Glomerular visceral epithelial cell (primary cell): ENCODE measurements at regions not wholly inside any gene's neighbourhood (a gene's known extent, or its start where the extent isn't known, plus 50 kb on each side); places are given as distances from the start of the nearest gene placed in this dataset.
"Not testable (repeated sequence)": the region's sequence is repeated elsewhere in the genome, so short reads cannot be mapped to it uniquely, and the experiment has no call there.

Experiments used
- DNase-seq: peaks from one replicate; pipeline ENCODE4 v3.0.0-alpha.2; 2016; ENCODE audit errors: extremely low spot score

DNA sequence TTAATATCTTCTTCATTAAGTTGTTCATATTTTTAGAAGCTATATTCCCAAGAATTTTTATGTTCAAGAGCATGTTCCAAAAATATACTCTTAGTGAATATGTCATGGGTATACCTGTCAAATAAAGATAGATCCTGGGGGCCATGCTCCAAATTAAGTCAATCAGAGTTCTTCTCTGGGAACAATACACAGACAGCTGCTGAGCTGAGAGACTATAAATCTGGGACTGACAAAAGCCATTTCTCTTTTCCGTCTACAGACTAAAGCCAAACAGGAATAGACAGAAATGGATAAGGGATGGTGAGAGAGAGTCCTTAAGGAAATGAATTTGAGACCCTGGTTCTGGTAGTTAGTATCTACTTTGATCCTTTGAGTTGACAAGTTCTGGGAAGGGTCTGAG lies 465.1 kb upstream of the RASGRP1 start:
- no peak for DNase-seq

- no peak for DNase-seq
These were observed 465.9 kb upstream of the RASGRP1 start for GRCh38 chr15:39030291-39031070.

DNA sequence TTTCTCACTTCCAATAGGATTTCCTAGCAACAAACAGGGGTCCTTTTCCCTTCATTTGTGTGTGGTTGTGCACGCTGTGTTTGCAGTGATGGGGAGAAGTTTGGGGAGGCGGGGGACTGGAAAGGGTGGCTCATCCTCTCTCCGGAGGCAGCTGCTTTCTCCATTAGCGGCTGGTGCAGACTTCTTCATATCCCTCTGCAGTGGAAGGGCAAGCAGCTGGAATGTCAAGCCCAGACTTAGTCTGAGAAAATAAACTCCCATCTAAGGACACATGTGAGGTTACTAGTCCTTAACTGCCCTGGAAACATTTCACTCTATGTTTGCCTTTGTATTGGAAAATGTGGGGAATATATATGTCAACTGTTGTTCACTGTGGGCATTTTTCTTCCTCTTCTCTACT lies 467.0 kb upstream of the RASGRP1 start:
- DNase-seq = no peak

DNA sequence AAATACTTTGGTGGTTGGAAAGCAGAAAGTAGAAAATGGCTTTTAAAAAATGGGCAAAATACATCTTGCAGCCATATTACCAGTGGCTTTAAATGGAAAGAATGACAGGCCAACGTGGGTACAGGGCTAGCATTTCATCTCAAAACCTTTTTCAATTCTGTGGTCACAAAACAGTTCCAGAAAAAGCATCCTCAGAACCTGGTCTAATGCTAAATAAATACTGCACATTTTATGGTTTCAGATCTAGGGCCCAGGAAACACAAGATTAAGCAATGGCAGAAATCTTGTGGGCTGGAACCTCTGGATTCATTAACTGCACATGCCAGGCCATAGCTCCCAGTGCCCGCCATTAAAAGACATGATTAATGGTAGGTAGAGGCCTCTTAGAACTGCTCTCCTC lies 470.2 kb upstream of the RASGRP1 start:
- no peak for DNase-seq

DNA sequence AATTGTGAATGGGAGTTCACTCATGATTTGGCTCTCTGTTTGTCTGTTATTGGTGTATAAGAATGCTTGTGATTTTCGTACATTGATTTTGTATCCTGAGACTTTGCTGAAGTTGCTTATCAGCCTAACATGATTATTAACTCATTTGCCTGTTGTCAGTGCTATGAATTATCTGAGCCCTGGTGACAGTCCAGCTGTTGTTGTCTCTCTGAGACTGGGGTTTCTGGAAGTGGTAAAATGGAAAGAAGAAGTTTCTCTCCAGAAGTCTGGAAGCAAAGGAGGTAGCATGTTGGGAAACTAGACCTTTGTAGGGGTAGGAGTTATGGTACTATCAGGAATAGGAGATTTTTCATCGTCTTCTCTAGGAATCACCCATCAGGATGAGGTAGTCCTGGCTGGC lies 473.0 kb upstream of the RASGRP1 start:
- not testable (repeated sequence) for DNase-seq

GRCh38 chr15:39040861-39041260 lies 476.2 kb upstream of the RASGRP1 start:
- DNase-seq = no peak

DNA sequence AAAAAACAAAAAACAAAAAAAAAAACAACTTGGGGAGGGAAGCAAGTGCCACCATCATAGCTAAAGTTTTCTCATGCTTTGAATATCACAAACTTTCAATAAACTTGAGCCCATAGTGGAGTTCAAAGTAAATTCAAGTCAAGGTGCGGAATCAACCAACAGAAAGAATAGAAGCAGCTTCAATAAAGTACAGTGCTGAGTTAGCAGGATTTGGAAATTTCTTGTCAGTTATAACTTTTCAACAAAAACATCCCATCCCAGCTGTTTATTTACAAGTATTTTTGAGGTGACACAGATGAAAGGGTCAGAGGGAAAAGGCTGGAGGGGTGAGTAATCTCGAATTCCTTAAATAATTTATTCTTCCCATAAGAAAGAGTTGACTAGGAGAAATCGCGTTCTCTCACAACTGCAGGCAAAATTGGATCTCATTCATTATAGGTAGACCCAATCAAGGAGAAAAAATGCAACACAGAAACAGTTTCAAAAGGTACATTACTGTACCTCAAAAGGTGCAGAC lies 477.4 kb upstream of the RASGRP1 start:
- no peak for DNase-seq

DNA sequence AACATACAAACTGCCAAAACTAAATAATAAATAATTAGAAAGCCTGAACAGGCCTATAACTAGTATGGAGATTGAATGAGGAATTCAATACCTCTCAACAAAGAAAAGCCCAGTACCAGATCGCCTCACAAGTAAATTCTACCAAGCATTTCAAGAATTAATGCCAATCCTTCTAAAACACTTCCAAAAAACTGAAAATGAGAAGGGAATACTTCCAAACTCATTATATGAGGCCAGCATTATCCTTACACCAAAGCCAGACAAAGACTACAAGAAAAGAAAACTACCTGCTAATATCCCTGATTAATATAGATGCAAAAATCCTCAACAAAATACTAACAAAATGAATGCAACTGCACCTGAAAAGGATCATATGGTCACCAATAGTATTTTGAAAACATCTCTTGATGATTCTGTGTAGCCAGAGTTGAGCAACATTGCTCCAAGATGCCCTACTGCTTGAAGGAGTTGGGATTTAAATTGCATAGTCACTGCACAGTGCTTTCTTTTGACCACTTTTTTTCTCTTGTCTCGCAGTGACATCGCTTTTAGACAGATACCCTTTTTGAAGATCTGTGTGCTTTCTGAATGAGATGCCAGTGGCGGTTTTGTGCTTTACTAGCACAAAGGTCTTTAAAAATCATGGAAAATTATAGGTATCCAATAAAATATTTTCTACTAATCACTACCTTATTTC lies 487.2 kb upstream of the RASGRP1 start:
- no peak for DNase-seq

DNA sequence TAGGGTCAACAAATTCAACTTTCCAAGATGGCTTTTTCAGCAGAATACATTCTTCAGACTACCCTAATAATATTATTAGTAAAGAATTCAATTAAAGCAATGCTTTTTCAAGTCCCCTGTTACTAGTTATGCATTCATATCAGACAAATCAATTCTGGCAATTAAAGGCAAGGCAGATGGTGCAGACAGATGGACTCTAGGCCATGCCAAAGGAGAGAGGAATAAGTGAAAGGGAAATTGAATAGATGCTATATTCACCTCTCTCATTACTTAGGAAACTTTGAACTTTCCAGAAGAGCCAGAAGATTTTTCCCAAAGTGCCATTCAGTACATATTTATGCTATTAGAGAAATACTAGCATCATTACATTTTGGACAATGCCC lies 487.7 kb upstream of the RASGRP1 start:
- no peak for DNase-seq

GRCh38 chr15:39053480-39053879 lies 488.9 kb upstream of the RASGRP1 start:
- DNase-seq = no peak

- no peak for DNase-seq
These were observed 489.6 kb upstream of the RASGRP1 start for GRCh38 chr15:39054128-39054732.

GRCh38 chr15:39056357-39056756 lies 491.7 kb upstream of the RASGRP1 start:
- DNase-seq = no peak

- no peak for DNase-seq
These were observed 493.9 kb upstream of the RASGRP1 start for GRCh38 chr15:39058351-39059131.

GRCh38 chr15:39059917-39060316 lies 495.3 kb upstream of the RASGRP1 start:
- DNase-seq = no peak

DNA sequence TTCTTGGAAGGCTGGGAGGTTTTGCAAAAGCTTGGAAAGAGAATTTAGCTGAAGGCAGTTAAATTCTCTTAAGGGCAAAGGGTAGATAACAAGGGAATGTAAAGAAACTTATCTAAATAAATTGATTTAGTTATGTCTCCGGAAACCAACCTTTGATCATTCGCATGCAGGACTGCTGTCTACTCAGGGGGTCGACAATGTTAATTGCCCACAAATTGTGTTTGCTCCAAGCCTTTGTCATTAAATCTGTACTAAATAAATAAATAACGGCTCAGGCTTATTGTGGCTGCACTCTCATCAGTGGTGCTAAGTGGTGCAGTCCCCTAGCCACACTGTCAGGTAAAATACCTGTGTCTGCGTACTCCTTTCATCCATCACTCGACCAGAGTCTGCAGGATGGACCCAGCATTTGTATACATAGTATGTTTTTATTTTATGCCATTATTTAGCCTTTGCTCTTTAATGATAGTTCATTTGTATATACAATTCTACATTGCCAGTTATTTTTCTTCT lies 497.4 kb upstream of the RASGRP1 start:
- DNase-seq = no peak

GRCh38 chr15:39066677-39067076 lies 502.1 kb upstream of the RASGRP1 start:
- DNase-seq = no peak

GRCh38 chr15:39074341-39074985 lies 506.4 kb upstream of the THBS1 start:
- DNase-seq = no peak

DNA sequence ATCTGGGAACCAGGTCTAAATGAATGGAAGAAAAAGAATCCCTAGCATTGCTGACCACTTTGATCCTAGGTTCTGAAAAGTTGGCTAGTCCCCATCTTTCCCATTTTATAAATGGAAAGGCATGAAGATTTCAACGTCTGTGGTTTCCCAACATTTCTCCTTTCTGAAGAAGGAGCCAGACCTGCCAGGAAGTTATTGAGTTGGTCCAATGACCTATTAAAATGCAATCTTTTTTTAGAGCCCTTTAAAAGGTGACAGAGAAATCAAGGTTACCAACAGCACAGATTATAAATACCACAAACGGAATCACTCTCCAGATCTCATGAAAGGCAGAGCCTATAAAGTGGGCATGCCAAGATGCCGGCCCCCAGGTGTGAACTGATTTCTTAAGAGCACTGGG lies 505.6 kb upstream of the THBS1 start:
- DNase-seq = no peak

DNA sequence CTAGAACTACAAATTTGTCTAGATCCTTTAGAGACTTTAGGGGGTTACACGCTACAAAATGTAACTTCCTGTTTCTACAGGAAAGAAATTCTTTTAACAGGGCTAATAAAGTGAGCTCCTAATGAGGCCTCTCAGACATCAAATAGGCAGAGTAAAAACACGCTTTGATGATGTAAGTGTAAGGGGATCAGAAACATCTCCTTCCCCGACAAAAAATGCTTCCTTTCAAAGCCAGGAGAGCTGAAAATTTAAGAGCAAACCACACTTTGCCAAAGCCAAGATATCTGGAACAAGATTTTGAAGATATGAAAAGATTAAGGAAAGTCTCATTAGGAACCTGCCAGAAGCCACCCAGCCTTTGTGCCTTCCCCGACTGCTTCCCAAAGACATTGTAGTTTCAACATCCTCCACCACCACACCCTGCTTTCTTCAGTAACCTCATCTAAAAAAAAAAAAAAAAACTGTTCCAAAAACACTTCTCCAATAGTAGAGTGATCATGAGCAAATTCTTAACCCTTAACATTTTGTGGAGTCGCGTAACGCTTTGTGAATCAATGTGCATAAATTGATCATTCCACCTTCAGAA lies 505.0 kb upstream of the THBS1 start:
- no peak for DNase-seq

- DNase-seq = peak; percentile 56
These were observed 502.9 kb upstream of the THBS1 start for GRCh38 chr15:39078026-39078425.

DNA sequence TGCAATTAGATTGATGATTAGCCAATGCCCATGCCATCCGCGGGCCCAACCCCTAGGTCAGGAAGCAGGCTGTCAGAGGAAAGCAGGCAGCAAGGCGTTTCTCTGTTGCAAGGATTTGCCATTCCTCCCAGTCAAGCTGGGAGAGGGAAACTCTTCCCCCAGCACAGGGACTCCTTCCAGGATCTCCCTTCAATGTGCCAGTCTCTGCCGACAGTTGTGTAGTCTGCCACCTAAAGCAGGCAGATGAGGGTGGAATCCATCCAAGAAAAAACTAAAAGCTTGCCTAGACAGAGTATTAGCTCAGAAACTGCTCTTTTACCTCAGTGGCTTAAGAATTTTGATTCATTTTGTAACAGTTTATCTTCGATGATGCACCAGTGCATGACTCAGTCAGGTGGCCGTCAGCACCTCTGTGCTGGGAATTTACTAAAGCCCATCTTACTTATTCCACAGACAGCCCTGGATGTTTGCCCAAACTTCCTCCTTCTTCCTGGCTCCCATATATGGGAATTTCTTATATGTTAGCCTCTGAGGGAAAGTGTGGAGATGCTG lies 501.5 kb upstream of the THBS1 start:
- DNase-seq = peak; percentile 96
